NCI-H1105 (cell line): ENCODE measurements at regions not wholly inside any gene's neighbourhood (a gene's known extent, or its start where the extent isn't known, plus 50 kb on each side); places are given as distances from the start of the nearest gene placed in this dataset.
"Not testable (repeated sequence)": the region's sequence is repeated elsewhere in the genome, so short reads cannot be mapped to it uniquely, and the experiment has no call there.

Experiments
- DNase-seq: peaks from one replicate; lab custom pipeline; 2025; lab: John Stamatoyannopoulos, UW

DNA sequence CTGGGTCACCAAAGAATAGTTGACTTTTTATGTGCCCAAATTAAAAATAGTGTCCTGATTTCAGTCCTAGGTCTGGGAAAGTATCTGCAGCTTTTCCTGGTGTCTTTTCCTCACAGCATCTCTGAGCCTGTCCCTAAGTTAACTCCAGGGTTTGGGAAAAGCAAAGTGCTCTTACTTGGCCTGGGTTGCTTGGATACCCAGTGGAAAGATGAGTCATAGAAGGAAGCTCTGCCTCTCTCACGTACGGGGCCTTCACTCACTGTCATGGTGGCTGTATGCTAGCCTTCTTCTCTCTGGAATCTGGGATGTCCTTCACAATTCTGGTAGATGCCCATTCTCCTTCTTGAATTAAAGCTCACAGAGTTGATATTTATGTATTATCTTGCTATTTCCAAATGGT lies 607.3 kb downstream of the ANKRD50 start:
- no peak for DNase-seq

- DNase-seq: no peak
These were observed 601.1 kb downstream of the ANKRD50 start for GRCh38 chr4:124111411-124111810.

DNA sequence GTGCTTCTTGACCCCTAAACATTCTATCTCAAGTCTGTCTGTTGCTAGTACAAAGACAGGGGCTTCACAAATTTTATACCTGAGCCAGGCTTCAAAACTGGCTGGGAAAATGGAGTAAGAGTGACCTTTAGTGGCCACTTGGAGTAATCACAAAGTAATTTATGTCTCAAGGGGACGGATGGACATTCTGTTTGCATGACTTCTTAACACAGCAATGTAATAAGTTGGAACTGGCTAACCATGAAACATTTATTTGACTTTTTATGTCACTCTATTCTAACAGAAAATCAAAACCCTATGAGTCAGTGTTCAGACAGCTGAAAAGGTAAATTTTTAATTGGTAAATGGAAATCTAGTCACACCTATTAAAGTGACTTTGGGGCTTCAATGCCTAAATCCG lies 600.6 kb downstream of the ANKRD50 start:
- peak; percentile 28 for DNase-seq

GRCh38 chr4:124118061-124118460 lies 594.5 kb downstream of the ANKRD50 start:
- no peak for DNase-seq

GRCh38 chr4:124121461-124121971 lies 591.0 kb downstream of the ANKRD50 start:
- no peak for DNase-seq

GRCh38 chr4:124123181-124123580 lies 589.4 kb downstream of the ANKRD50 start:
- DNase-seq: no peak

- no peak for DNase-seq
These were observed 588.8 kb downstream of the ANKRD50 start for GRCh38 chr4:124123721-124124120.

DNA sequence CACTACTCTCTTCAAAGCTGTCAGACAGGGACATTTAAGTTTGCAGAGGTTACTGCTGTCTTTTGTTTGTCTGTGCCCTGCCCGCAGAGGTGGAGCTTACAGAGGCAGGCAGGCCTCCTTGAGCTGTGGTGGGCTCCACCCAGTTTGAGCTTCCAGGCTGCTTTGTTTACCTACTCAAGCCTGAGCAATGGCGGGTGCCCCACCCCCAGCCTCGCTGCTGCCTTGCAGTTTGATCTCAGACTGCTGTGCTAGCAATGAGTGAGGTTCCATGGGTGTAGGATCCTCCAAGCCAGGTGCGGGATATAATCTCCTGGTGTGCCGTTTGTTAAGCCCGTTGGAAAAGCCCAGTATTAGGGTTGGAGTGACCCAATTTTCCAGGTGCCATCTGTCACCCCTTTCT lies 581.2 kb downstream of the ANKRD50 start:
- DNase-seq: not testable (repeated sequence)

- DNase-seq: no peak
These were observed 580.4 kb downstream of the ANKRD50 start for GRCh38 chr4:124132161-124132560.

GRCh38 chr4:124133753-124134152 lies 578.8 kb downstream of the ANKRD50 start:
- DNase-seq: no peak

GRCh38 chr4:124135409-124135813 lies 577.1 kb downstream of the ANKRD50 start:
- DNase-seq: no peak

DNA sequence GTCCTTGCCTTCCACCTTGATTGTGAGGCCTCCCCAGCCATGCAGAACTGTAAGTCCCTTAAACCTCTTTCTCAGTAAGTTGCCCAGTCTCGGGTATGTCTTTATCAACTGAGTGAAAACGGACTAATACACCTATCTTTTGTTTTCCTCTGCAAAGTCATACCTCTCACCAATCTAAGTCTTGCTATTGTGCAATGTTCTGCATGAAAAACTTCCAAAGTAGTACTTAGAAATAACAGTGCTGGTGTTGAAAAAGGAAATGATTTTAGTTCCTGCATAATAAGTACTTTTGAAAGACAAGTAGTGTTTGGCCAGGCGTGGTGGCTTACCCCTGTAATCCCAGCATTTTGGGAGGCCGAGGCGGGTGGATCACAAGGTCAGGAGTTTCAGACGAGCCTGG lies 573.5 kb downstream of the ANKRD50 start:
- no peak for DNase-seq

DNA sequence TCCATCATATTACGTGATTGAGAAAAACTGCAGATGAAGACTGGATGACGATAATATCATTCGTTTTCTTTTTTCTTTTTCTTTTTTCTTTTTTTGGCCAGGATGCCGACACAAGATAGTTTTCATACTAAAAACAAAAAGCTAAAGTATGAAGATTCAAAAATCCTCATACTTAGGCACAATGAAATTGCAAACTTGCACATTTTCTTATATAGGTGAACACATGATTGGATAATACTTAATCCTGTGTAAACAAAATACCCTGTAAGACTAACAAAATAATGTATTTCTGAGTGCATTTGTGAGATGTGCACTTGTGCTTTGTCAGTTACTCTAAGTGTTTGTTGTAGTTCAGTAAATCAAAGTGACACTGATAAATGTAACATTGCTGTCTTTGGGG lies 568.9 kb downstream of the ANKRD50 start:
- DNase-seq: no peak

DNA sequence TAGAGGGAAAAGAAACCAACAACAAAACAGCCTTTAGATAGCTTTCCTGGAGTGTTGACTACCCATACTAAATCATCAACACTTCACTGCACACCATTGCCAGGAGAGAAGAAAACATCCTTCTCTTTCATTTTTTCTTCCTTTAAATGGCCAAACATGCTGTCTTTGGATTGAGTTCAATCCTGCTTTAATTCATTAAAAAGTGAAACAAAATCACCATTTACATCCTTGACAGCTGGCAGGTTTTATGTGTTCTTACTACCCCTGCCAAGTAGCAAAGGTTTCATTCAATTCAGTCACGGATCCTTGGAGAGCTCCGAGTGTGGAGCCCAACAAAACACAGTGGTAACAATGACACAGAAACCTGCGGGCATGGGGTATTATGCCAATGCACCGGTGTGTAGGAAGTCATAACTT lies 568.3 kb downstream of the ANKRD50 start:
- peak; percentile 41 for DNase-seq

- no peak for DNase-seq
These were observed 566.5 kb downstream of the ANKRD50 start for GRCh38 chr4:124146068-124146467.

DNA sequence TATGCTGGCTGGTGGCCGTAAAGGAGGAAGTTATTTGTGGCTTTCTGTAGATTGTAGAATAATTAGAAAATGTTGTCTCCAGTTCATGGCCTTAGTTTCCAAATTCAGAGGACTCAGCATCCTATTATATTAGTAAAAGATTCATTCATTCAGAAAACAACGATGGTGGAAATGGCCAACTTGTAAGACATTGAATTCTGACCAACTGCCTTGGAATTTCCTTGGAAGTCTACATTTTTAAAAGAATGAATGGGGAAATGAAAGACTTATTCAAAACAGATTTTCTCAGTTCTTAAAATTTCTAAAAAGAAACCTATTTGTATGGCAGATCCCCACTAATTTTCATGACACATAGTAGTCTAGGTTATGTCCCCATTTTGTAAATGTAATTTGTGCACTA lies 561.5 kb downstream of the ANKRD50 start:
- no peak for DNase-seq

GRCh38 chr4:124152132-124152531 lies 560.4 kb downstream of the ANKRD50 start:
- DNase-seq: no peak

DNA sequence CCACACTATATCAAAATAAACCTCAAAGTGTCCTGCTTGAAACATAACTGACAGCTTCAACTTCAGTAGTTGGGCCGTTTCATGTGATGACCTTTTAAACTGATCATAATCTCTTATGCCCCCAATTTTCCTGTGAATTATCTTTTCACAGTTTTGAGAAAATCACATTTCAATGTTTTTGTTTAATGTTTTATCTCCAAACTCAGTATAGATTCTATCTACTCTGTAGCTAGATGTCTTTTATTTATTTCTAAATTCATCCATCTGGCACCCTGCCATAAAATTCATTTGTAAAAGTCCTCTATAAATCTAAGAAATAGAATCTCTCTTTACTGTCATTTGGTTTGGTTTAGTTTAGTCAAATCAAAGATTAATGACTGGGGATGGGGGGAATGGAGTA lies 557.3 kb downstream of the ANKRD50 start:
- no peak for DNase-seq

DNA sequence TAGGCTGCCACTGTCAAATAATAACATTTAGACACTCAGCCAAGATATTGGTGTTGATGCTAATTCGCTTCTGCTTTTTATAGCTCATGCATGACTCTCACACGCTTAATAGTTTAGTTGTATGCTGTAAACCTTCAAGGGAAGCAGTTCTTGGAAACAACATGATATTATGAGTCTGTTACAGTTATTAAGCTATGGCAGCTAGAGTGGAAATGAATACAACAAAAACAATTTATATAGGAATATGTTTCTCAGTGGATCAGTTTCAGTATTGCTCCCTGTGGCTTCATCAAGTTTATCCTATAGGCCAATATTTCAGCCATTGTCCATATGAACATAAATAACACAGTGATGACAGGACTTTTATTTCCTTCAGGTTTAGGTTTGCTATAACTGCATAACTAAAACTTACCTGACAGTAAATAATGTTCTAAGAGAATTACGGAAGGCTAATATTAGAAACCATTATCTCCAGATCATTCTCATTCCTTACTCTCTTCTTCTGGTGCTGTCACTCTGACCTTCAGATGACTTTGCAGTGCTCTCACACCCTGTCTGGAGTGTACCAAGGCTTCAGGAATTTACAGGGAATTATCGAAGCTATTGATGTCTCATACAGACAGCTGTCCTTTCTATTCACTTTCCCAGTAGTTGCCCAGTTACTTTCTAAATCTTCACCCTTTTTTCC lies 555.0 kb downstream of the ANKRD50 start:
- no peak for DNase-seq

GRCh38 chr4:124163401-124163800 lies 549.1 kb downstream of the ANKRD50 start:
- DNase-seq: no peak

DNA sequence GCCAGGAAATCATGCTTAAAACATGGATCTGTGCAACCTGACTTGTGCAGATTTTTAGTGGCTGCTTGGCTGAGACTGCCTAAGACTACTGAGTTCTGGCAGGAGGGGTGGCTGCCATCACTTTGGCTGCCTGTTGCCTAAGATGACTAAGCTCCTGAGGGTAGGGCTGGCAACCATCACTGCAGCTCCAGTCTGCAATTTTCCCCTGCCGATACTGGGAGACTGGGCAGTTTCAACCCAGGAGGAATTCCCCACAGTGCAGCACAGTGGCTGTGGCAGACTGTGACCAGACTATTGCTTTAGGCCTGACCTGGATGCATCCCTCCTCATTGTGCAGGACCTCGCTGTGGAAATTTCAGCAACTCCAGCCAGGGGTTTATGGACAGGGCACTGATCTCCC lies 544.9 kb downstream of the ANKRD50 start:
- DNase-seq: no peak

DNA sequence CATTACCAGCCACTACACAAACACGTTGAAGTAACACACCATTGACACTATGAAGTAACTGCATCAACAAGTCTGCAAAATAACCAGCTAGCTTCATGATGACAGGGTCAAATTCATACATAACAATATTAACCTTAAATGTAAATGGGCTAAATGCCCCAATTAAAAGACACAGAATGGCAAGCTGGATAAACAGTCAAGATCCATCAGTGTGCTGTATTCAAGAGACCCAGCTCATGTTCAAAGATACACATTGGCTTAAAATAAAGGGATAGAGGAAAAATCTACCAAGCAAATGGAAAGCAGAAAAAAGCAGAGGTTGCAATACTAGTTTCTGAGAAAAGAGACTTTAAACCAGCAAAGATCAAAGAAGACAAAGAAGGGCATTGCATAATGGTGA lies 543.0 kb downstream of the ANKRD50 start:
- not testable (repeated sequence) for DNase-seq

DNA sequence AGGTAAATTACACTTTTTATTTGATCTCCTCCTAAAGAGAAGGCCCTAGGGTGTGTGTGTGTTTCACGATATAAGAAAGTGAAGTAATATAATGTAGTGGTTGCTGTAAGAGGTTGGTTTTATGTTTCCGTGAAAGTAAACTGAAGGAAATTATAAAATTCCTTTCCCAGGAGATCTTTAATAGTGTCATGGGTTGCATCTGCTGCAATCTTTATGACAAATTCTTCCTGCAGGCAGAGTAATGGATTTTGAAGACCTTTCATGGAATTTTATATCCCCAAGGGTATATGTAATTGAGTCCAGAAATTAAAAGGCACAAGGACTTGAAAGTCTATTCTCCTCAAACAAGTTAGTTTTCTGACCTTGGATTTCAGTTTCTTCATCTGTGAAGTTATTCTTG lies 538.6 kb downstream of the ANKRD50 start:
- DNase-seq: no peak
